Type B pancreatic cell (in vitro differentiated cells): ENCODE measurements at regions not wholly inside any gene's neighbourhood (a gene's known extent, or its start where the extent isn't known, plus 50 kb on each side); places are given as distances from the start of the nearest gene placed in this dataset.

ENCODE experiments used
- DNase-seq: peaks from one replicate; pipeline ENCODE4 v3.0.0; 2021; ENCODE audit warnings: mixed read lengths; ENCODE audit not compliant: unreplicated experiment; ENCODE audit errors: extremely low spot score
- H3K27ac Mint-ChIP-seq: 2 replicates; pipeline ENCODE4 v1.8.0; 2021; ENCODE audit warnings: mild to moderate bottlenecking, mixed read lengths
- H3K27me3 Mint-ChIP-seq: 2 replicates; pipeline ENCODE4 v1.8.0; 2021; ENCODE audit warnings: mixed read lengths
- H3K36me3 Mint-ChIP-seq: 2 replicates; pipeline ENCODE4 v1.8.0; 2021; ENCODE audit warnings: mixed read lengths
- H3K4me1 Mint-ChIP-seq: one replicate; pipeline ENCODE4 v1.8.0; 2021; ENCODE audit warnings: mixed read lengths; ENCODE audit not compliant: unreplicated experiment
- H3K4me3 Mint-ChIP-seq: 2 replicates; pipeline ENCODE4 v1.8.0; 2021; ENCODE audit warnings: mild to moderate bottlenecking, mixed read lengths
- H3K9me3 Mint-ChIP-seq: 2 replicates; pipeline ENCODE4 v1.8.0; 2021; ENCODE audit warnings: mixed read lengths
- TF ChIP-seq, protein P1 (sequence below): fragments of 200-600 bp; sonication (generic); conservative IDR thresholded peaks from 2 replicates; pipeline ENCODE4 v1.5.0; 2021; ENCODE audit warnings: antibody characterized with exemption, mild to moderate bottlenecking

DNA sequence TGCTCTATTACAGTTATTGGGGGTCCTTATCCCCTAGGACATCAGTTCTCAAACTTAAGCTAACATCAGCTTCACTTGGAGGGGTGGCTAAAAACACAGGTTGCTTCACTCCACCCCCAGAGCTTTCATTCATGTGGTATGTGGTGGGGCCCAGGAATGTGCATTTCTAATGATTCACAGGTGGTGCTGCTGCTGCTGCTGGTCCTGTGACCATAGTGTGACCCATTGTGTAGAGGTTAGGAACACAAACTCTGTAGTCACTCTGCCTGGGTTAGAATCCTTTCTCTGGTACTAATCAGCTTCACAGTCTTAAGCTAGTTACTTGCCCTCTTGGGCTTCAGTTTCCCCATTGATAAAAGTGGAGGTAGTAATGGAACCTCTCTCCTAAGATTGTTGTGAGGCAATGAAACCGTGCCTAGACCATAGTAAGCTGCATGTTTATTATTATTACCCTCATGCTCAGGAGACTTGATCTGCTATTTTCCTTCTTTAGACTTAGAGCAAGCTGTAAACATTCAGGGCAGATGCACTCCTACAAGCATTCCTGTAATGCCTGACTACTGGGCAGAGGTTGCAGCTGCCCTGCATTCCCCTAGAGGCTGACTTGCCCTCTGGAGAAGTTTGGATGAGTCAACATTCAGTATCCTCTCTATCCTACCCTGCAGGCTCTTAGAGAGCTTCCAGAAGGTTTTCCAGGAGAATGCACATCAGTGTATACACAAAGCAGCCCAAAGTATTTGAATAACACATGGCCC lies 94.1 kb upstream of the ACSL4 start:
- peaks cover 4% of the 10 kb centered on the region for H3K9me3 Mint-ChIP-seq
- H3K36me3 Mint-ChIP-seq: no peaks in the 10 kb centered on the region
- no peak overlapping the region for H3K27ac Mint-ChIP-seq
- no peak for DNase-seq
- no peaks in the 10 kb centered on the region for H3K27me3 Mint-ChIP-seq
- H3K4me3 Mint-ChIP-seq: no peak overlapping the region
- peaks cover 33% of the 10 kb centered on the region for H3K4me1 Mint-ChIP-seq
- TF ChIP-seq, protein P1, sequence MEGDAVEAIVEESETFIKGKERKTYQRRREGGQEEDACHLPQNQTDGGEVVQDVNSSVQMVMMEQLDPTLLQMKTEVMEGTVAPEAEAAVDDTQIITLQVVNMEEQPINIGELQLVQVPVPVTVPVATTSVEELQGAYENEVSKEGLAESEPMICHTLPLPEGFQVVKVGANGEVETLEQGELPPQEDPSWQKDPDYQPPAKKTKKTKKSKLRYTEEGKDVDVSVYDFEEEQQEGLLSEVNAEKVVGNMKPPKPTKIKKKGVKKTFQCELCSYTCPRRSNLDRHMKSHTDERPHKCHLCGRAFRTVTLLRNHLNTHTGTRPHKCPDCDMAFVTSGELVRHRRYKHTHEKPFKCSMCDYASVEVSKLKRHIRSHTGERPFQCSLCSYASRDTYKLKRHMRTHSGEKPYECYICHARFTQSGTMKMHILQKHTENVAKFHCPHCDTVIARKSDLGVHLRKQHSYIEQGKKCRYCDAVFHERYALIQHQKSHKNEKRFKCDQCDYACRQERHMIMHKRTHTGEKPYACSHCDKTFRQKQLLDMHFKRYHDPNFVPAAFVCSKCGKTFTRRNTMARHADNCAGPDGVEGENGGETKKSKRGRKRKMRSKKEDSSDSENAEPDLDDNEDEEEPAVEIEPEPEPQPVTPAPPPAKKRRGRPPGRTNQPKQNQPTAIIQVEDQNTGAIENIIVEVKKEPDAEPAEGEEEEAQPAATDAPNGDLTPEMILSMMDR: no peak

- Mint-ChIP-seq H3K27ac (no peak overlapping the region), H3K36me3 (no peaks in the 10 kb centered on the region), H3K27me3 (no peaks in the 10 kb centered on the region), H3K9me3 (peaks cover 4% of the 10 kb centered on the region), H3K4me1 (peaks cover 27% of the 10 kb centered on the region), H3K4me3 (no peak overlapping the region)
- TF ChIP-seq, protein P1: no peak
- DNase-seq: no peak
These were observed 94.7 kb upstream of the ACSL4 start for GRCh38 chrX:109827772-109828171.

DNA sequence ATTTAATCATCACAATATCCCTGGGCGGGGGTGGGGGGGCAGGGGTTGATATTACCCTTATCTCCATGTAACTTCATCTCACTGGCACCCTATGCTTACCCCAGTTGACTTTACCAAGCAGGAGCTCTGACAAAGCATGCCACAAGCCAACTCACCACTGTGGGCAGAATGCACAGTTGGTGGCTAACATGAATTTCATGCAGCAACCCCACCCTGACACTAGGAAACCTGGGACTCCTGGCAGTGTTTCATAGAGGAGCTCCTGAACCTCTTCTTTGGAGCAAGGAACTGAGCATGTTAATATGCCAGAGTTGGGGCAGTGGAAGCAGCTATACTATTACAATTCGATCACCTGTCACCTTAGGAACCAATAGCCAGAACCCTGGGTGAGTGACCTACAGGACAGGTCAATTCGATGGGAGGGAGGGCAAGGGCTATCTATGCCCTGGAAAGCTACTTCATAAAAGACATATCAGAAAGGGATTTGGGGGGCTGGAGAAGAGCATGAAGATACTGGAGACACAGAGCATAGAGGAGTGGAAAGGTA lies 97.2 kb upstream of the ACSL4 start:
- Mint-ChIP-seq H3K27me3 (no peaks in the 10 kb centered on the region), H3K4me1 (peaks cover 12% of the 10 kb centered on the region), H3K27ac (peak overlapping the region; percentile 3), H3K9me3 (peaks cover 4% of the 10 kb centered on the region), H3K4me3 (no peak overlapping the region), H3K36me3 (no peaks in the 10 kb centered on the region)
- TF ChIP-seq, protein P1: no peak
- DNase-seq: no peak

- H3K27ac Mint-ChIP-seq: peak overlapping the region; percentile 3
- H3K4me1 Mint-ChIP-seq: peaks cover 12% of the 10 kb centered on the region
- TF ChIP-seq, protein P1: no peak
- H3K4me3 Mint-ChIP-seq: no peak overlapping the region
- H3K36me3 Mint-ChIP-seq: no peaks in the 10 kb centered on the region
- peaks cover 4% of the 10 kb centered on the region for H3K9me3 Mint-ChIP-seq
- DNase-seq: no peak
- no peaks in the 10 kb centered on the region for H3K27me3 Mint-ChIP-seq
These were observed 97.7 kb upstream of the ACSL4 start for GRCh38 chrX:109830704-109831206.

GRCh38 chrX:109831326-109831985 lies 98.4 kb upstream of the ACSL4 start:
- no peaks in the 10 kb centered on the region for H3K27me3 Mint-ChIP-seq
- no peak for DNase-seq
- no peak overlapping the region for H3K4me3 Mint-ChIP-seq
- no peak overlapping the region for H3K27ac Mint-ChIP-seq
- TF ChIP-seq, protein P1: no peak
- peaks cover 12% of the 10 kb centered on the region for H3K4me1 Mint-ChIP-seq
- no peaks in the 10 kb centered on the region for H3K36me3 Mint-ChIP-seq
- H3K9me3 Mint-ChIP-seq: peaks cover 4% of the 10 kb centered on the region
